K562 (cell line): ENCODE measurements at regions not wholly inside any gene's neighbourhood (a gene's known extent, or its start where the extent isn't known, plus 50 kb on each side); places are given as distances from the start of the nearest gene placed in this dataset.

Experiments used
- ATAC-seq: fragments of 200-7000 bp; cut with Tn5 transposase; 3 replicates; pipeline ENCODE4 v1.9.1; 2020; ENCODE audit warnings: moderate library complexity
- BruUV-seq: library from RNA; stranded (reverse); fragments of 400-500 nt; replicated peaks from 2 replicates; lab custom pipeline; 2021; lab: Mats Ljungman, UMichigan
- CTCF ChIA-PET: fragments of 300-600 bp; formaldehyde crosslinking; extraction: SDS; loops from one replicate; lab custom pipeline; 2021; ENCODE audit warnings: low intra/inter-chr PET ratio; lab: Yijun Ruan, JAX
- POLR2A ChIA-PET: fragments of 300-600, 350-650 bp; sonication (Branson Sonifier 250); formaldehyde crosslinking; extraction: SDS; loops from one replicate; lab custom pipeline; 2021; ENCODE audit warnings: antibody characterized with exemption, inconsistent platforms; lab: Yijun Ruan, JAX
- DNase-seq, 4 experiments: peaks; one replicate each; pipeline versions ENCODE4 v3.0.0 to v3.0.0-alpha.2; 2011 to 2018; ENCODE audit warnings: low spot score in 3 of 4, mixed read lengths in 3 of 4; ENCODE audit errors: extremely low read depth in 1 of 4
- FAIRE-seq: peaks from 2 replicates; lab custom pipeline; 2011; peaks lifted over from hg19 to GRCh38; lab: Jason Lieb, UNC
- H2AFZ ChIP-seq: 2 replicates; pipeline ENCODE4 v1.6.0; 2011; ENCODE audit warnings: low read depth, low read length, control low read depth, inconsistent platforms
- H3K27ac ChIP-seq: fragments of 200-600 bp; 3 replicates; pipeline ENCODE4 v1.8.0; 2011; ENCODE audit warnings: low read depth, mild to moderate bottlenecking, control low read depth, inconsistent platforms, low read length, moderate library complexity, mixed read lengths; ENCODE audit errors: extremely low read depth
- H3K27me3 ChIP-seq, 2 experiments: fragments of 300-600 bp in 1 of 2; 2 replicates in 1 of 2; 3 replicates in 1 of 2; pipeline versions ENCODE4 v1.6.0 to v1.8.0; 2011; ENCODE audit warnings: inconsistent platforms in 2 of 2, low read length in 2 of 2, mild to moderate bottlenecking in 1 of 2, mixed read lengths in 1 of 2, moderate library complexity in 1 of 2; ENCODE audit not compliant: control insufficient read depth in 2 of 2, insufficient read depth in 2 of 2
- H3K36me3 ChIP-seq: fragments of 300-600 bp; 3 replicates; pipeline ENCODE4 v1.8.0; 2011; ENCODE audit warnings: mild to moderate bottlenecking, low read length, inconsistent platforms; ENCODE audit not compliant: control insufficient read depth, insufficient read depth
- H3K4me1 ChIP-seq, 2 experiments: fragments of 200-600 bp in 1 of 2; replicated peaks in 1 of 2; 2 replicates in 1 of 2; 3 replicates in 1 of 2; pipeline versions ENCODE4 v1.5.1 to v1.8.0; 2011; ENCODE audit warnings: inconsistent platforms in 2 of 2, low read length in 2 of 2, mild to moderate bottlenecking in 1 of 2, mixed read lengths in 1 of 2, moderate library complexity in 1 of 2; ENCODE audit not compliant: control insufficient read depth in 2 of 2, insufficient read depth in 2 of 2
- H3K4me2 ChIP-seq: 2 replicates; pipeline ENCODE4 v1.6.1; 2011; ENCODE audit warnings: low read length, control low read depth, inconsistent platforms, mixed read lengths; ENCODE audit not compliant: insufficient read depth
- H3K4me3 ChIP-seq: fragments of 200-600 bp; sonication (generic), shearing (Covaris generic); 2 replicates; pipeline ENCODE4 v1.5.1; 2016; ENCODE audit warnings: control low read depth, inconsistent platforms
- H3K79me2 ChIP-seq: fragments of 200-600 bp; 3 replicates; pipeline ENCODE4 v1.8.0; 2011; ENCODE audit warnings: low read length, inconsistent platforms; ENCODE audit not compliant: control insufficient read depth, insufficient read depth
- H3K9ac ChIP-seq, 2 experiments: 2 replicates each; pipeline versions ENCODE4 v1.6.0 to v1.6.1; 2011; ENCODE audit warnings: low read depth in 2 of 2, low read length in 2 of 2, control low read depth in 1 of 2, inconsistent platforms in 1 of 2, mild to moderate bottlenecking in 1 of 2, mixed read lengths in 1 of 2; ENCODE audit not compliant: insufficient read depth in 1 of 2
- H3K9me1 ChIP-seq: one replicate; pipeline ENCODE4 v1.6.0; 2011; ENCODE audit warnings: inconsistent platforms, mild to moderate bottlenecking, low read length, moderate library complexity; ENCODE audit not compliant: control insufficient read depth, insufficient read depth
- H3K9me3 ChIP-seq: replicated peaks from 2 replicates; pipeline ENCODE4 v1.5.1; 2011; ENCODE audit warnings: low read depth, low read length, inconsistent platforms; ENCODE audit not compliant: control insufficient read depth, insufficient read depth
- H4K20me1 ChIP-seq: replicated peaks from 2 replicates; pipeline ENCODE4 v1.6.1; 2011; ENCODE audit warnings: low read length, inconsistent platforms, mixed read lengths; ENCODE audit not compliant: control insufficient read depth, insufficient read depth
- CREM ChIP-seq: IDR thresholded peaks from 2 replicates; pipeline ENCODE4 v1.6.1; 2014; ENCODE audit warnings: antibody characterized with exemption, low read depth
- MYNN ChIP-seq, 2 experiments: sonication (generic); formaldehyde crosslinking in 1 of 2; IDR thresholded peaks; 2 replicates each; pipeline versions ENCODE4 v1.5.0 to v1.6.1; 2016 to 2020; ENCODE audit warnings: antibody characterized with exemption in 1 of 2, missing genetic modification reagents in 1 of 2
- NR2C2 ChIP-seq, 2 experiments: fragments of 200-800 bp in 1 of 2; sonication (Bioruptor generic) in 1 of 2; sonication (generic) in 1 of 2; formaldehyde crosslinking in 1 of 2; IDR thresholded peaks; 2 replicates each; pipeline versions ENCODE4 v1.6.1 to v1.8.0; 2016 to 2022; ENCODE audit warnings: mild to moderate bottlenecking in 1 of 2, missing compliant biosample characterization in 1 of 2, missing genetic modification characterization in 1 of 2, missing genetic modification reagents in 1 of 2
- ZNF12 ChIP-seq: sonication (generic); formaldehyde crosslinking; IDR thresholded peaks from 2 replicates; pipeline ENCODE4 v1.4.0; 2020; ENCODE audit warnings: mild to moderate bottlenecking, missing genetic modification reagents
- WGBS: fragments of 100-300 bp; shearing (Covaris generic); methylation state at CpG from one replicate; pipeline ENCODE4 v1.1.6; 2016; ENCODE audit warnings: low coverage, mixed read lengths; ENCODE audit not compliant: insufficient coverage; ENCODE audit errors: missing lambda C conversion rate; 5-methylcytosine and 5-hydroxymethylcytosine counted together
- in situ Hi-C: fragments of 300-500 bp; cut with MboI; formaldehyde crosslinking; loops from 4 replicates; pipeline ENCODE4 v1.15.0; 2018; ENCODE audit warnings: inconsistent platforms, mixed read lengths
- intact Hi-C: fragments of 100-400 bp; cut with micrococcal nuclease; formaldehyde crosslinking; loops from 2 replicates; pipeline ENCODE4 v1.14.2; 2022

- intact Hi-C loops = no loop called here
- no peak for FAIRE-seq
Observed at GRCh38 chr5:67985686-67986387, 229.7 kb upstream of the PIK3R1 start.

GRCh38 chr5:67984546-67984945, 231.0 kb upstream of the PIK3R1 start:
- H3K9me3 ChIP-seq = no peaks in the 10 kb centered on the region
- H3K9ac ChIP-seq = no peak overlapping the region
- BruUV-seq = no TSS peak
- no peaks in the 10 kb centered on the region for H3K9me1 ChIP-seq
- no peaks in the 10 kb centered on the region for H3K36me3 ChIP-seq
- no peak overlapping the region for H3K4me2 ChIP-seq
- no peak overlapping the region for H3K27ac ChIP-seq
- ChIA-PET POLR2A (no interaction called here), CTCF (no interaction called here)
- no peaks in the 10 kb centered on the region for H3K79me2 ChIP-seq
- H2AFZ ChIP-seq = no peak overlapping the region
- intact Hi-C loops (no loop called here), in situ Hi-C loops (no loop called here)
- no peaks in the 10 kb centered on the region for H3K4me1 ChIP-seq
- no peak for ATAC-seq
- no peaks in the 10 kb centered on the region; a peak in 1 of 5 replicates for H3K27me3 ChIP-seq
- FAIRE-seq = no peak
- H3K4me3 ChIP-seq = no peak overlapping the region
- no peak for TF ChIP-seq ZNF12 (CRISPR knock-in tag)
- no peak for DNase-seq
- H4K20me1 ChIP-seq = no peaks in the 10 kb centered on the region
- WGBS = 0% methylated on average over 2 of the region's 2 CpGs

More at GRCh38 chr5:67985686-67986387, 229.7 kb upstream of the PIK3R1 start:
- 0% methylated on average over 3 of the region's 3 CpGs for WGBS
- no peaks in the 10 kb centered on the region for H3K9me3 ChIP-seq
- in situ Hi-C loops = no loop called here
- no peak for DNase-seq
- H3K27ac ChIP-seq = no peak overlapping the region
- TF ChIP-seq CREM (no peak), MYNN (IDR thresholded peaks at IDR 0.05) (no peak), MYNN (CRISPR knock-in tag; IDR thresholded peaks at IDR 0.05) (no peak), NR2C2 (CRISPR knock-in tag; IDR thresholded peaks at IDR 0.05) (no peak), NR2C2 (tag; IDR thresholded peaks at IDR 0.05) (no peak)
- no peak overlapping the region for H3K4me3 ChIP-seq
- H3K27me3 ChIP-seq = no peaks in the 10 kb centered on the region; a peak in 1 of 5 replicates
- no peak overlapping the region for H3K9ac ChIP-seq
- H3K4me1 ChIP-seq = no peaks in the 10 kb centered on the region
- ChIA-PET CTCF (no interaction called here), POLR2A (interaction anchor here (0.6 kb wide), 1 partner anchor 119 kb away, joined by 3 read pairs; no protein-coding TSS in a partner anchor)
- ATAC-seq = no peak
- no peaks in the 10 kb centered on the region for H3K36me3 ChIP-seq
- no peaks in the 10 kb centered on the region for H3K9me1 ChIP-seq
- no peak overlapping the region for H3K4me2 ChIP-seq
- H3K79me2 ChIP-seq = no peaks in the 10 kb centered on the region
- no TSS peak for BruUV-seq
- H4K20me1 ChIP-seq = no peaks in the 10 kb centered on the region
- no peak overlapping the region for H2AFZ ChIP-seq
